Neuronal stem cell (in vitro differentiated cells): ENCODE measurements at regions not wholly inside any gene's neighbourhood (a gene's known extent, or its start where the extent isn't known, plus 50 kb on each side); places are given as distances from the start of the nearest gene placed in this dataset.

Experiments used
- DNase-seq: peaks from one replicate; pipeline ENCODE4 v3.0.0-alpha.2; 2013; ENCODE audit warnings: low spot score
- H2AFZ ChIP-seq: one replicate; pipeline ENCODE4 v1.6.1; 2013; ENCODE audit warnings: mild to moderate bottlenecking, low read length, inconsistent platforms
- H2AK5ac ChIP-seq: 2 replicates; pipeline ENCODE4 v1.6.1; 2013; ENCODE audit warnings: low read depth, mild to moderate bottlenecking, inconsistent platforms, low read length, moderate library complexity, mixed read lengths
- H2BK120ac ChIP-seq: 2 replicates; pipeline ENCODE4 v1.6.1; 2013; ENCODE audit warnings: low read depth, mild to moderate bottlenecking, inconsistent platforms, low read length, moderate library complexity, mixed read lengths
- H2BK12ac ChIP-seq: one replicate; pipeline ENCODE4 v1.6.1; 2013; ENCODE audit warnings: low read length, inconsistent platforms
- H2BK15ac ChIP-seq: 2 replicates; pipeline ENCODE4 v1.6.1; 2013; ENCODE audit warnings: mild to moderate bottlenecking, low read length, inconsistent platforms, mixed read lengths
- H2BK5ac ChIP-seq: one replicate; pipeline ENCODE4 v1.6.1; 2013; ENCODE audit warnings: inconsistent platforms, mild to moderate bottlenecking, low read length, moderate library complexity
- H3K14ac ChIP-seq: one replicate; pipeline ENCODE4 v1.6.1; 2013; ENCODE audit warnings: low read length, inconsistent platforms
- H3K18ac ChIP-seq: 2 replicates; pipeline ENCODE4 v1.6.1; 2013; ENCODE audit warnings: low read length, inconsistent platforms
- H3K23ac ChIP-seq: 2 replicates; pipeline ENCODE4 v1.6.1; 2013; ENCODE audit warnings: low read depth, mild to moderate bottlenecking, mixed read lengths, low read length, inconsistent platforms; ENCODE audit not compliant: poor library complexity
- H3K27ac ChIP-seq: replicated peaks from 3 replicates; pipeline ENCODE4 v1.5.1; 2013; ENCODE audit warnings: low read length, inconsistent platforms
- H3K27me3 ChIP-seq, 3 experiments: 2 replicates each; pipeline ENCODE4 v1.6.1; 2013; ENCODE audit warnings: low read length in 3 of 3, mild to moderate bottlenecking in 2 of 3, inconsistent platforms in 1 of 3, low read depth in 1 of 3, mixed read lengths in 1 of 3, moderate library complexity in 1 of 3; ENCODE audit not compliant: control insufficient read depth in 3 of 3, insufficient read depth in 3 of 3
- H3K36me3 ChIP-seq, 2 donors: replicated peaks in 1 of 2; 2 replicates each; pipeline ENCODE4 v1.6.1; 2013; ENCODE audit warnings: low read length in 2 of 2; ENCODE audit not compliant: control insufficient read depth in 2 of 2, insufficient read depth in 2 of 2
- H3K4ac ChIP-seq: 2 replicates; pipeline ENCODE4 v1.6.1; 2013; ENCODE audit warnings: inconsistent platforms, mild to moderate bottlenecking, low read length, moderate library complexity
- H3K4me1 ChIP-seq, 2 donors: 1 replicate in 1 of 2; 2 replicates in 1 of 2; pipeline ENCODE4 v1.6.1; 2013; ENCODE audit warnings: low read length in 2 of 2, low read depth in 1 of 2; ENCODE audit not compliant: control insufficient read depth in 2 of 2, insufficient read depth in 1 of 2
- H3K4me2 ChIP-seq: one replicate; pipeline ENCODE4 v1.6.1; 2013; ENCODE audit warnings: mild to moderate bottlenecking, low read length, inconsistent platforms; ENCODE audit not compliant: insufficient read depth, poor library complexity, severe bottlenecking
- H3K4me3 ChIP-seq, 2 donors: 2 replicates each; pipeline ENCODE4 v1.5.1; 2013; ENCODE audit warnings: low read length in 2 of 2, mild to moderate bottlenecking in 2 of 2, inconsistent platforms in 1 of 2, moderate library complexity in 1 of 2
- H3K79me1 ChIP-seq: one replicate; pipeline ENCODE4 v1.6.1; 2013; ENCODE audit warnings: low read depth, mild to moderate bottlenecking, inconsistent platforms, low read length, moderate library complexity
- H3K9ac ChIP-seq: one replicate; pipeline ENCODE4 v1.6.1; 2013; ENCODE audit warnings: mild to moderate bottlenecking, low read depth, low read length, inconsistent platforms; ENCODE audit not compliant: poor library complexity
- H3K9me3 ChIP-seq, 2 donors: replicated peaks in 1 of 2; 2 replicates each; pipeline versions ENCODE3 to v1.6.1; 2013; ENCODE audit warnings: low read length in 2 of 2, mild to moderate bottlenecking in 2 of 2, inconsistent platforms in 1 of 2, low read depth in 1 of 2, mixed read lengths in 1 of 2, moderate library complexity in 1 of 2; ENCODE audit not compliant: control insufficient read depth in 2 of 2, insufficient read depth in 1 of 2
- H4K8ac ChIP-seq: one replicate; pipeline ENCODE4 v1.6.1; 2013; ENCODE audit warnings: low read depth, mild to moderate bottlenecking, inconsistent platforms, low read length, moderate library complexity
- H4K91ac ChIP-seq: one replicate; pipeline ENCODE4 v1.6.1; 2013; ENCODE audit warnings: low read length, low read depth, mild to moderate bottlenecking, inconsistent platforms; ENCODE audit not compliant: poor library complexity
- WGBS, 2 donors: extraction: QIAGEN DNeasy Blood & Tissue Kit; methylation state at CpG; one replicate each; pipeline ENCODE4 v1.1.7; 2013; ENCODE audit warnings: missing lambda C conversion rate in 2 of 2, mixed read lengths in 1 of 2; ENCODE audit not compliant: insufficient read length in 2 of 2, insufficient replicate concordance in 1 of 2; ENCODE audit errors: extremely low coverage in 2 of 2; 5-methylcytosine and 5-hydroxymethylcytosine counted together

- no peak overlapping the region for H3K14ac ChIP-seq
- H3K27me3 ChIP-seq, result no peaks in the 10 kb centered on the region
- H3K4me1 ChIP-seq, result peaks cover 0 to 4% of the 10 kb centered on the region in 2 donors
- no peak overlapping the region for H4K8ac ChIP-seq
- no peak overlapping the region for H3K27ac ChIP-seq
- no peak overlapping the region for H2BK5ac ChIP-seq
- no peak overlapping the region for H3K4me3 ChIP-seq
- no peaks in the 10 kb centered on the region for H3K79me1 ChIP-seq
- no CpG with 5 or more reads among the region's 5 CpGs for WGBS, 2 donors
- no peak overlapping the region for H2AFZ ChIP-seq
- no peak overlapping the region for H2BK120ac ChIP-seq
- H3K4ac ChIP-seq, result no peak overlapping the region
- no peaks in the 10 kb centered on the region for H3K9me3 ChIP-seq
- H3K36me3 ChIP-seq, result no peaks in the 10 kb centered on the region
- H3K4me2 ChIP-seq, result no peak overlapping the region
- H3K18ac ChIP-seq, result no peak overlapping the region
- H3K9ac ChIP-seq, result no peak overlapping the region
- H2AK5ac ChIP-seq, result no peak overlapping the region
- no peak overlapping the region for H3K23ac ChIP-seq
- no peak overlapping the region for H2BK15ac ChIP-seq
- DNase-seq, result no peak
- H4K91ac ChIP-seq, result no peak overlapping the region
- H2BK12ac ChIP-seq, result no peak overlapping the region
Measured at GRCh38 chr6:132948889-132949288, 134.5 kb downstream of the RPS12 start.

- Histone ChIP-seq H2AFZ (no peak overlapping the region), H3K14ac (no peak overlapping the region), H3K18ac (no peak overlapping the region), H3K4me3 (no peak overlapping the region), H3K79me1 (no peaks in the 10 kb centered on the region), H3K27me3 (no peaks in the 10 kb centered on the region), H3K36me3 (no peaks in the 10 kb centered on the region), H2BK15ac (no peak overlapping the region), H4K8ac (no peak overlapping the region), H2AK5ac (no peak overlapping the region), H4K91ac (no peak overlapping the region), H3K23ac (no peak overlapping the region), H3K4me1 (peaks cover 0 to 4% of the 10 kb centered on the region in 2 donors), H2BK12ac (no peak overlapping the region), H3K4me2 (no peak overlapping the region), H3K4ac (no peak overlapping the region), H2BK5ac (no peak overlapping the region), H2BK120ac (no peak overlapping the region), H3K9ac (no peak overlapping the region), H3K27ac (no peak overlapping the region), H3K9me3 (no peaks in the 10 kb centered on the region)
- DNase-seq, result no peak
- no CpG with 5 or more reads among the region's 3 CpGs for WGBS, 2 donors
Measured at GRCh38 chr6:132950566-132950965, 136.2 kb downstream of the RPS12 start.

- H3K27me3 ChIP-seq, result no peaks in the 10 kb centered on the region
- no peak overlapping the region for H3K27ac ChIP-seq
- no peak overlapping the region for H3K18ac ChIP-seq
- H3K23ac ChIP-seq, result no peak overlapping the region
- no peak overlapping the region for H2BK5ac ChIP-seq
- no peak overlapping the region for H3K4me2 ChIP-seq
- no peak overlapping the region for H2BK12ac ChIP-seq
- H3K14ac ChIP-seq, result no peak overlapping the region
- H3K4ac ChIP-seq, result no peak overlapping the region
- DNase-seq, result no peak
- no peak overlapping the region for H2BK120ac ChIP-seq
- H3K9ac ChIP-seq, result no peak overlapping the region
- no peak overlapping the region for H3K4me3 ChIP-seq
- no peaks in the 10 kb centered on the region for H3K9me3 ChIP-seq
- no peak overlapping the region for H2AFZ ChIP-seq
- no peaks in the 10 kb centered on the region for H3K79me1 ChIP-seq
- no peak overlapping the region for H4K8ac ChIP-seq
- H2BK15ac ChIP-seq, result no peak overlapping the region
- H3K36me3 ChIP-seq, result no peaks in the 10 kb centered on the region
- H3K4me1 ChIP-seq, result peaks cover 0 to 4% of the 10 kb centered on the region in 2 donors
- no peak overlapping the region for H2AK5ac ChIP-seq
- no peak overlapping the region for H4K91ac ChIP-seq
- no CpG with 5 or more reads among the region's 6 CpGs for WGBS, 2 donors
Measured at GRCh38 chr6:132952031-132952867, 137.9 kb downstream of the RPS12 start.

GRCh38 chr6:132952986-132953385 is 138.6 kb downstream of the RPS12 start:
- Histone ChIP-seq H3K27ac (no peak overlapping the region), H3K36me3 (no peaks in the 10 kb centered on the region), H2BK120ac (no peak overlapping the region), H2BK5ac (no peak overlapping the region), H3K27me3 (no peaks in the 10 kb centered on the region), H4K8ac (no peak overlapping the region), H3K9ac (no peak overlapping the region), H3K4me2 (no peak overlapping the region), H3K9me3 (no peaks in the 10 kb centered on the region), H2BK12ac (no peak overlapping the region), H2AFZ (no peak overlapping the region), H3K14ac (no peak overlapping the region), H3K4me1 (peaks cover 0 to 4% of the 10 kb centered on the region in 2 donors), H4K91ac (no peak overlapping the region), H3K4me3 (no peak overlapping the region), H3K79me1 (no peaks in the 10 kb centered on the region), H3K18ac (no peak overlapping the region), H2AK5ac (no peak overlapping the region), H2BK15ac (no peak overlapping the region), H3K4ac (no peak overlapping the region), H3K23ac (no peak overlapping the region)
- WGBS, 2 donors, result no CpG with 5 or more reads among the region's 3 CpGs
- no peak for DNase-seq
